Parathyroid adenoma (tissue), 2 donors: ENCODE measurements at regions not wholly inside any gene's neighbourhood (a gene's known extent, or its start where the extent isn't known, plus 50 kb on each side); places are given as distances from the start of the nearest gene placed in this dataset.
"Not testable (repeated sequence)": the region's sequence is repeated elsewhere in the genome, so short reads cannot be mapped to it uniquely, and the experiment has no call there.

Experiments used
- H2AFZ ChIP-seq: fragments of 300-600 bp; sonication (generic); one replicate; pipeline ENCODE4 v1.7.0; 2017; ENCODE audit warnings: antibody characterized with exemption, mild to moderate bottlenecking
- H3K27ac ChIP-seq: fragments of 300-600 bp; sonication (generic); one replicate; pipeline ENCODE4 v1.7.0; 2017
- H3K27me3 ChIP-seq: fragments of 300-600 bp; sonication (generic); one replicate; pipeline ENCODE4 v1.7.0; 2017; ENCODE audit warnings: low read length; ENCODE audit not compliant: control insufficient read depth, insufficient read depth
- H3K36me3 ChIP-seq: fragments of 300-600 bp; sonication (generic); one replicate; pipeline ENCODE4 v1.7.0; 2017; ENCODE audit warnings: low read length; ENCODE audit not compliant: control insufficient read depth, insufficient read depth
- H3K4me1 ChIP-seq: fragments of 300-600 bp; sonication (generic); one replicate; pipeline ENCODE4 v1.7.0; 2017; ENCODE audit warnings: control low read depth
- H3K4me2 ChIP-seq: fragments of 300-600 bp; sonication (generic); one replicate; pipeline ENCODE4 v1.7.0; 2017; ENCODE audit warnings: low read length
- H3K4me3 ChIP-seq: fragments of 300-600 bp; sonication (generic); one replicate; pipeline ENCODE4 v1.7.0; 2017; ENCODE audit warnings: low read depth, low read length
- H3K79me2 ChIP-seq: fragments of 300-600 bp; sonication (generic); one replicate; pipeline ENCODE4 v1.7.0; 2017; ENCODE audit warnings: control low read depth
- H3K9ac ChIP-seq: fragments of 300-600 bp; sonication (generic); one replicate; pipeline ENCODE4 v1.7.0; 2017; ENCODE audit warnings: mild to moderate bottlenecking
- H3K9me3 ChIP-seq: fragments of 300-600 bp; sonication (generic); one replicate; pipeline ENCODE4 v1.7.0; 2017; ENCODE audit warnings: low read length; ENCODE audit not compliant: control insufficient read depth
- CTCF ChIP-seq: fragments of 300-600 bp; sonication (generic); IDR thresholded peaks from one replicate; pipeline ENCODE4 v1.7.0; 2017; ENCODE audit warnings: antibody characterized with exemption, mild to moderate bottlenecking
- donor health status: primary hyperparathyroidism.

- H3K4me1 ChIP-seq = no peaks in the 10 kb centered on the region
- H2AFZ ChIP-seq = no peak overlapping the region
- TF ChIP-seq CTCF = no peak
- H3K36me3 ChIP-seq = no peaks in the 10 kb centered on the region
- no peak overlapping the region for H3K9ac ChIP-seq
- no peaks in the 10 kb centered on the region for H3K27me3 ChIP-seq
- no peak overlapping the region for H3K4me2 ChIP-seq
- H3K9me3 ChIP-seq = no peaks in the 10 kb centered on the region
- H3K27ac ChIP-seq = no peak overlapping the region
- H3K79me2 ChIP-seq = no peaks in the 10 kb centered on the region
- H3K4me3 ChIP-seq = no peak overlapping the region
These were observed 83.3 kb upstream of the SAMSN1 start for GRCh38 chr21:14629461-14629860.

GRCh38 chr21:14623079-14623478, 77.0 kb upstream of the SAMSN1 start:
- H3K4me2 ChIP-seq, H3K27me3 ChIP-seq, H3K4me3 ChIP-seq, H3K36me3 ChIP-seq, H3K9me3 ChIP-seq, H3K27ac ChIP-seq, H3K79me2 ChIP-seq, H3K9ac ChIP-seq, H3K4me1 ChIP-seq, H2AFZ ChIP-seq: not testable (repeated sequence)

GRCh38 chr21:14620152-14620551, 74.0 kb upstream of the SAMSN1 start:
- Histone ChIP-seq H3K9ac (no peak overlapping the region), H3K27me3 (no peaks in the 10 kb centered on the region)
- no peak for TF ChIP-seq CTCF

GRCh38 chr21:14617871-14618270, 71.8 kb upstream of the SAMSN1 start:
- Histone ChIP-seq H2AFZ (no peak overlapping the region), H3K79me2 (no peaks in the 10 kb centered on the region), H3K9ac (no peak overlapping the region), H3K27me3 (no peaks in the 10 kb centered on the region), H3K4me2 (no peak overlapping the region), H3K9me3 (no peaks in the 10 kb centered on the region), H3K36me3 (no peaks in the 10 kb centered on the region), H3K27ac (no peak overlapping the region), H3K4me1 (no peaks in the 10 kb centered on the region), H3K4me3 (no peak overlapping the region)
- TF ChIP-seq CTCF = no peak

More at GRCh38 chr21:14620152-14620551, 74.0 kb upstream of the SAMSN1 start:
- Histone ChIP-seq H3K4me2 (no peak overlapping the region), H2AFZ (no peak overlapping the region), H3K27ac (no peak overlapping the region), H3K9me3 (no peaks in the 10 kb centered on the region), H3K4me3 (no peak overlapping the region), H3K36me3 (no peaks in the 10 kb centered on the region), H3K4me1 (no peaks in the 10 kb centered on the region), H3K79me2 (no peaks in the 10 kb centered on the region)

- H3K4me3 ChIP-seq = no peak overlapping the region
- no peak overlapping the region for H2AFZ ChIP-seq
- H3K4me1 ChIP-seq = no peaks in the 10 kb centered on the region
- H3K27ac ChIP-seq = no peak overlapping the region
- H3K9me3 ChIP-seq = no peaks in the 10 kb centered on the region
- H3K4me2 ChIP-seq = no peak overlapping the region
- no peaks in the 10 kb centered on the region for H3K79me2 ChIP-seq
- no peak for TF ChIP-seq CTCF
- no peaks in the 10 kb centered on the region for H3K36me3 ChIP-seq
- no peak overlapping the region for H3K9ac ChIP-seq
- H3K27me3 ChIP-seq = no peaks in the 10 kb centered on the region
These were observed 70.9 kb upstream of the SAMSN1 start for GRCh38 chr21:14617040-14617393.
